COLO668 (cell line): ENCODE measurements at regions not wholly inside any gene's neighbourhood (a gene's known extent, or its start where the extent isn't known, plus 50 kb on each side); places are given as distances from the start of the nearest gene placed in this dataset.
"Not testable (repeated sequence)": the region's sequence is repeated elsewhere in the genome, so short reads cannot be mapped to it uniquely, and the experiment has no call there.

ENCODE experiments used
- DNase-seq: peaks from one replicate; lab custom pipeline; 2025; ENCODE audit not compliant: unreplicated experiment; lab: John Stamatoyannopoulos, UW

DNA sequence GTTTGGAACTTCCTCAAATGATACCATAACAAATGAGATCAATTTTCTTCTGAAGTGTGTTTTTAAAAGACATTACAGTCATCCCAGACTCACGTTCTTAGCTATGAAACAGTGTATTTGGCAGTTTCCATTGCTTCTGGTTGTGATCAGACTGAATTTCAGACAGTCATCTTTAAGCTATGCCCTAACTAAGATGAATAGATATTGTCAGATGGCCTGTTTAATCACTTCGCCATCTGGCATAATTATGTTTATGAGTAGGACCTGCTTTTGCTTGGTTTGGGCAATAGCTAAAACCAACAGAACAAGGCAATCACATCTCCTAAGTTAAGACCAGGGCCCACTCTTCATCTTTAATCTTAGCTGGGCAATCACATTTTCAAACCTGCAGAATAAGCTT is 313.1 kb downstream of the SV2B start:
- DNase-seq: no peak

GRCh38 chr15:91414124-91414523 is 314.1 kb downstream of the SV2B start:
- DNase-seq: no peak

- not testable (repeated sequence) for DNase-seq
These were observed 315.2 kb downstream of the SV2B start for GRCh38 chr15:91415258-91415657.

DNA sequence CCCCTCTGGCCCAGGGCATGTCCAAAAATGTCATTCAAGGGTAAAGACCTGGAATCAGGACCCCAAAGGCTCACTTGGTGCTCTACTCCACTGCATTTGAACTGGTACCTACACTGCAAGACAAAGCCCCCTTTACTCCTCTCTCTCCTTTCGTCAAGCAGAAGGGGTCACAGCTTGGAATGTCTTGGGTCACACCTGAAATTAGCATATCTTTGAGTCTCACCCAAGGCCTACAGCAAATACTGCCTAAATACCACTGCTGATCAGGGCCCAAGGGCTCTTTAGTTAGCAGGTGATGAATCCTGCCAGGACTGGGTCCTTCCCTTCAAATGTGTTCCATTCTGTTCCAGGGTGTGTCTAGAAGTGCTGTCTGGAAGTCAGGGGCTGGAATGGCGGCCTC is 320.6 kb downstream of the SV2B start:
- no peak for DNase-seq

GRCh38 chr15:91422797-91423196 is 322.7 kb downstream of the SV2B start:
- DNase-seq: no peak

GRCh38 chr15:91424001-91424400 is 323.9 kb downstream of the SV2B start:
- no peak for DNase-seq

- DNase-seq: no peak
These were observed 326.4 kb downstream of the SV2B start for GRCh38 chr15:91426412-91426811.

- no peak for DNase-seq
These were observed 329.9 kb downstream of the SV2B start for GRCh38 chr15:91429973-91430372.

- no peak for DNase-seq
These were observed 331.1 kb downstream of the SV2B start for GRCh38 chr15:91431041-91431715.

DNA sequence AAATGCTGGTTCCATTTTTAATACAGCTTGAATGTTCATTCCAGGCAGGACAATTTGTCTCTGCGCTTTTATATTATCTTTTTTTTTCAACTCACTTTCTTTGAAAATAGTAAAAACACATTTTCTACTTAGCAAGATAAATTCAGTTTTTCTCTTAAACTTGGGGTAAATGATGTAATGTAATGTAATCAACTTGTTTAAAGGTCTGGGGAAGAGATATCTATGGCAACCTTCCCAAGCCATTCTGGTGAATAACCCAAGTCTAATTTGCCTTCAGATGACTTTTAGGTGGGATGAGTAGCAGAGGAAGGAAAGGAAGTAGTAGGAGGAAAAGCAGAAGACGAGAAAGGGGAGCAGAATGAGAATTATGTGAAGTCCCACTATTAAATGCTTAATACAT is 335.1 kb downstream of the SV2B start:
- no peak for DNase-seq

DNA sequence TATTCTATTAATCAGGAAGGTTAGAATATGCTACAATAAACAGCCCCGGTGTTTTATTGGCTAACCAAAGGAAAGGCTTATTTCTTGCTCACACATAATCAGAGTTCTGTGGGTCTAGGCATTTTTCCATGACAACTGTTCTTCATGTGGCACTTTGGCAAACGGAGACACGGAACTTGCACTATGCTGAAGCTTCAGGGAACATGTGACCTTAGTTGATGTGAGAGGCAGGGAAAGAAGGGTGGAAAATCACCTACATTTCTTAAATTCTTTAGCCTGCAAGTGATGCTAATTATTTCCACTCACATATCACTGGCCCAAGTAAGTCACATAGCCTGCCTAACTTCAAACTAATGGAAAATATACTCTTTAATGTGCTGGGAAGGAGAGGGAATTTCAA is 344.6 kb downstream of the SV2B start:
- no peak for DNase-seq

GRCh38 chr15:91445695-91446228 is 345.7 kb downstream of the SV2B start:
- no peak for DNase-seq

DNA sequence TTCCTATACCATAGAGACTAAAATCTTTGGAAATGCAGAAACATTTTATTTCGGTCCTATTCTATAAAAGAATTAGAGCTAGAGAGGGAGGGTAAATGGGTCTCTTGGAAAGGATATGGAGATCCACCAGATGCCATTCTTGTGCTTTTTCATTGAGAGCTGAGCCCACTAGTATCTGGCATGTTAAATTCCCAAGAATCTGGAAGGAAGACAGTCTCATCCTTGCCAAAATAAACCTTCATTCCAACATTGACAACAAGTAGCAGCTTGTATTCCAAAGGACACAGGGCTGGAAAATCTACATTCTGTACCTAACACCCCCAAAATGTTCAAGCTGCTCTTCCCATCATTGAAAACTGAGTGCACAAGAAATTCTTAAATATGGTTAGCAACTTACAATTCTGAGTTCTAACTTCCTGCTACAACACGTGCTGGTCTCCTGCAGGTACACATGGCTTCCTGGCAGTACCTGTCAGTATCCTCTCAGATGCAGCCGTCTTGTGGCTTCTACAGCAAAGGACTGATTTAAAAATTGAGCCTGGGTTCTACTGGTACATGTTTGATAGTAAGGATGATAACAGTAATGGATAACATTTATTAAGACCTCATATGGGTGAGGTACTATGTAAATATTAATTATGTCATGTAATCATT is 348.1 kb downstream of the SV2B start:
- DNase-seq: no peak

DNA sequence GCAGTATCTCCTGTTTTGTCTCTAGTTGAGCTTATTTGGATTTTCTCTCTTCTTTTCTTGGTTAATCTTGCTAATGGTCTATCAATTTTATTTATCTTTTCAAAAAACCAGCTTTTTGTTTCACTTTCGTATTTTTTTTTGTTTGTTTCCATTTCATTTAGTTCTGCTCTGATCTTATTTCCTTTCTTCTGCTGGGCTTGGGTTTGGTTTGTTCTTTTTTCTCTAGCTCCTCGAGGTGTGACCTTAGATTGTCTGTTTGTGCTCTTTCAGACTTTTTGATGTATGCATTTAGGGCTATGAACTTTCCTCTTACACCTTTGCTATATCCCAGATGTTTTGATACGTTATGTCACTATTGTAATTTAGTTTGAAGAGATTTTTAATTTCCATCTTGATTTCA is 353.3 kb downstream of the SV2B start:
- DNase-seq: not testable (repeated sequence)

DNA sequence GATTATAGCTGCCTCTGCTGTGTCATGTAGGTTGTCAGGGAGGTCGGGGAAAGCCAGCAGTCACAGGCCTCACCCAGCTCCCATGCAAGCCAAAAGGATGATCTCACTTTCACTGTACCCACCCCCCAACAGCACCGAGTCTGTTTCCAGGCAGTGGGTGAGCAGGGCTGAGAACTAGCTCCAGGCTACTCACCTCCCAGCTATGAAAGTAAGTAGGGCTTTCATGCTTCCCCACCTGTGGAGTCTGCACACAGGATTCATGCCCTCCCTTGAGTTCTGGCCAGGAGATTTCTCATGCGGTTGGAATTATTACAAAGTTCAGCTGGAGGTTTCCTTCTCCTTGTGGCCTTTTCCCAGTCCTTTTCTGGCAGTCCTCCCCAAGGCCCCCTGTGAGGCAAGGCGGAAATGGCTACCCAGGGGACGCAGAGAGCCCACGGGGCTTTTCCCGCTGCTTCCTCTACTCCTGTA is 356.2 kb downstream of the SV2B start:
- no peak for DNase-seq

GRCh38 chr15:91456921-91457320 is 356.9 kb downstream of the SV2B start:
- DNase-seq: no peak

DNA sequence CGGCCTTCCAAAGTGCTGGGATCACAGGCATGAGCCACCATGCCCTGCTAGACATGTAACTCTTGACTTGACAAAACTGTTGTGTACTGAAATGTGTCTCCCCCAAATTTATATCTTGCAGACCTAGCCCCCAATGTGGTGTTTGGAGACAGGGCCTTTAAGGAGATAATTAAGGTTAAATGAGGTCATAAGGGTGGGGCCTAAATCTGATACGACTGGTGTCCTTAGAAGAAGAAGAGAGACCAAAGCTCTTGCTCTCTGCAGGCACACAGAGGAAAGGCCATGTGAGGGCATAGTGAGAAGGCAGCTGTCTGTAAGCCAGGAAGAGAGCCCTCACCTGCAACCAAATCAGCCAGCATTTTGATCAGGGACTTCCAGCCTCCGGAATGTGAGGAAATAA is 361.3 kb downstream of the SV2B start:
- no peak for DNase-seq

- no peak for DNase-seq
These were observed 365.0 kb downstream of the SV2B start for GRCh38 chr15:91465086-91465485.

DNA sequence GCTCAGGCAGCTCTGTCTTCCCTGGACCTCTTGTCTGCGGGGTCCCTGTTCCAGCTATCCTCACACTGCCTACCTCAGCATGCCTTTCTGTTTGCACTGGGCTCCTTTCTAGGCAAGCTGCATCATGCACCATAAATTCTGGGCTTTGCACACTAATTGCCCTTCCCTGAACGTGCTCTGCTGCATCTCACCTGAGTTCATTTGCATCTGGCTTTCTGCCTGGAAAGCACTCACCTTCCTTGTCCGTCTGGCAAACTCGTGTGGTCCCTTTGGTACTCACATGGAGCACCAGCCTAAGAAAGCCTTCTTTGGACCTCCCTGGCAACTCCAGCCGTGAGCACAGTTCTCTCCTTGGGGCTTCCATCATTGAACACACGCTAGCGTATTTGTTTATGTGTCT is 365.6 kb downstream of the SV2B start:
- peak; percentile 58 for DNase-seq

DNA sequence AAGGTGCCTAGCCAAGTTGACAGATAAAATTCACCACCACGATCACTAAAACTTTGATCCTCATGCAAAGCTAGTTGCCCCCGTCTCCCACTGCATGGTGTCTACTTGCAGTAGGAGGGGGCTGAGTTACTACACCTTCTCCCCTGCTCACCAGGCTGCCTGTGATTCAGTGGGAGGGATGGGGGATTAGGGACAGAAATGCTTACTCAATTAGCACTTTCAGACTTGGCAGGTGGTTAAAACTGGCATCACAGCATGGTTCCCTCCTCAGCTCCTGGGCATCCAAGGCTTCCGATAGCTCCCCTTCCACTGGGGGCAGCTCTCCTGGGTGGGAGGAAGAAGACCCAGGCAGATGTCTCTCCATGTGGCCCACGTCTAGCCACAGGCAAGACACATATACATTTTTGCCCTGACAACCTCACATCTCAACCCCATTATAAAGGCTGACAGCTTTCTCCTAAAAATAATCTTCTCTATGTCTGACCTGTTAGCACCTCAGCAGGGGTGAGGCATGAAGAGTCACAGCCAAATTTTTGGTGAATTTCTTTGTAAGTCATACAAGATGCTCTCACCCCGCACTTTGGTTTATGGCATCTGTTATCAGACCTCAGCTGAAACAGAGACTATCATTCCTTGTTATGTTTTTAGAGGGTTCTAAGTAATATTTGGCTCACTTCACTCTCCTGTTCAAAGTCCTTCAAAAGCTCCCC is 369.0 kb downstream of the SV2B start:
- DNase-seq: no peak

- no peak for DNase-seq
These were observed 369.8 kb downstream of the SV2B start for GRCh38 chr15:91469632-91470567.
